Testis (tissue), 2 donors: ENCODE measurements at regions not wholly inside any gene's neighbourhood (a gene's known extent, or its start where the extent isn't known, plus 50 kb on each side); places are given as distances from the start of the nearest gene placed in this dataset.

Experiments used
- DNase-seq: peaks from one replicate; pipeline ENCODE4 v3.0.0-alpha.2; 2019
- H3K27ac ChIP-seq, 2 donors: fragments of 200-600 bp; sonication (generic); one replicate each; pipeline ENCODE4 v1.5.1; 2019
- H3K27me3 ChIP-seq: fragments of 200-600 bp; sonication (generic); one replicate; pipeline ENCODE4 v1.5.1; 2019
- H3K36me3 ChIP-seq: fragments of 200-600 bp; sonication (generic); one replicate; pipeline ENCODE4 v1.5.1; 2017; ENCODE audit warnings: low read depth; ENCODE audit errors: missing control alignments
- H3K4me1 ChIP-seq: fragments of 200-600 bp; sonication (generic); one replicate; pipeline ENCODE4 v1.5.1; 2019
- H3K4me3 ChIP-seq, 2 donors: fragments of 200-600 bp; sonication (generic); one replicate each; pipeline ENCODE4 v1.5.1; 2017 to 2019
- H3K9me3 ChIP-seq: fragments of 200-600 bp; sonication (generic); one replicate; pipeline ENCODE4 v1.5.1; 2017
- POLR2A ChIP-seq: fragments of 450-650 bp; IDR thresholded peaks from one replicate; pipeline ENCODE4 v1.6.1; 2017; ENCODE audit warnings: antibody characterized with exemption, mild to moderate bottlenecking, moderate library complexity
- WGBS, 2 donors: methylation state at CpG; one replicate each; pipeline ENCODE4 v1.1.5; 2018; 5-methylcytosine and 5-hydroxymethylcytosine counted together
- intact Hi-C: fragments of 100-400 bp; cut with DNase I; formaldehyde crosslinking; loops from one replicate; pipeline ENCODE4 v1.15.1; 2023; ENCODE audit warnings: low total_unique reads
- TF ChIP-seq, protein P1 (sequence below), 3 experiments: fragments of 450-650 bp in 2 of 3; fragments of 200-600 bp in 1 of 3; sonication (generic) in 1 of 3; IDR thresholded peaks; one replicate each; pipeline ENCODE4 v1.5.1; 2016 to 2019; ENCODE audit warnings: antibody characterized with exemption in 3 of 3, mild to moderate bottlenecking in 2 of 3, moderate library complexity in 1 of 3

DNA sequence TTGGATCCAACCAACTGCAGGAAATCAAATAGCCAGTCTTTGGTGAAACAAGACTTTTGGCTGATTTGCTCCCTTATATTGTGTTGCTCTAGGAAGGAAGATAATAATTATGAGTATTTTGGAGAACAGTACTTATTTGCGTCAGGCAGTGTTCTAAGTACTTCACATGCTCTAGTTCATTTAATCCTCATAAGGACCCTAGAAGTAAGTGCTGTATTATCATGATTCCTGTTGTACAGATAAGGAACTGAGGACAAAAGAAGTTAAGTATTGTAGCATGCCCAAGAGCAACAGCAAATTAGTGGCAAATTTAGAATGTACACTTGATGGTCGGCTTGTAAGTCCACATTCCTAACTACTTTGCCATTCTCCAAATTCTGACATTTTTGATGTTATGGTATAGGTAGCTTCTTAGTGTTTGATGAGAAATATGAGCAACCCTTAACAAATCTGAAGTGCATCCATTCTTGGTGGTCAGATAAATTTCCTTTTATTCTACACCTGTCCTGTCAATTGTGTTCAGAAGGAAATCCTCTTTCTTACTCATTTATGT is 72.0 kb downstream of the SPRY1 start:
- no peaks in the 10 kb centered on the region for H3K4me1 ChIP-seq
- no peaks in the 10 kb centered on the region for H3K27me3 ChIP-seq
- DNase-seq, result no peak
- intact Hi-C loops, result no loop called here
- H3K4me3 ChIP-seq, result no peak overlapping the region
- 42 to 47% methylated on average over 2 of the region's 2 CpGs for WGBS, 2 donors
- H3K36me3 ChIP-seq, result no peaks in the 10 kb centered on the region
- H3K9me3 ChIP-seq, result no peaks in the 10 kb centered on the region
- TF ChIP-seq, protein P1, sequence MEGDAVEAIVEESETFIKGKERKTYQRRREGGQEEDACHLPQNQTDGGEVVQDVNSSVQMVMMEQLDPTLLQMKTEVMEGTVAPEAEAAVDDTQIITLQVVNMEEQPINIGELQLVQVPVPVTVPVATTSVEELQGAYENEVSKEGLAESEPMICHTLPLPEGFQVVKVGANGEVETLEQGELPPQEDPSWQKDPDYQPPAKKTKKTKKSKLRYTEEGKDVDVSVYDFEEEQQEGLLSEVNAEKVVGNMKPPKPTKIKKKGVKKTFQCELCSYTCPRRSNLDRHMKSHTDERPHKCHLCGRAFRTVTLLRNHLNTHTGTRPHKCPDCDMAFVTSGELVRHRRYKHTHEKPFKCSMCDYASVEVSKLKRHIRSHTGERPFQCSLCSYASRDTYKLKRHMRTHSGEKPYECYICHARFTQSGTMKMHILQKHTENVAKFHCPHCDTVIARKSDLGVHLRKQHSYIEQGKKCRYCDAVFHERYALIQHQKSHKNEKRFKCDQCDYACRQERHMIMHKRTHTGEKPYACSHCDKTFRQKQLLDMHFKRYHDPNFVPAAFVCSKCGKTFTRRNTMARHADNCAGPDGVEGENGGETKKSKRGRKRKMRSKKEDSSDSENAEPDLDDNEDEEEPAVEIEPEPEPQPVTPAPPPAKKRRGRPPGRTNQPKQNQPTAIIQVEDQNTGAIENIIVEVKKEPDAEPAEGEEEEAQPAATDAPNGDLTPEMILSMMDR (IDR thresholded peaks at IDR 0.05), result no peak
- no peak for TF ChIP-seq POLR2A
- H3K27ac ChIP-seq, result no peak overlapping the region

DNA sequence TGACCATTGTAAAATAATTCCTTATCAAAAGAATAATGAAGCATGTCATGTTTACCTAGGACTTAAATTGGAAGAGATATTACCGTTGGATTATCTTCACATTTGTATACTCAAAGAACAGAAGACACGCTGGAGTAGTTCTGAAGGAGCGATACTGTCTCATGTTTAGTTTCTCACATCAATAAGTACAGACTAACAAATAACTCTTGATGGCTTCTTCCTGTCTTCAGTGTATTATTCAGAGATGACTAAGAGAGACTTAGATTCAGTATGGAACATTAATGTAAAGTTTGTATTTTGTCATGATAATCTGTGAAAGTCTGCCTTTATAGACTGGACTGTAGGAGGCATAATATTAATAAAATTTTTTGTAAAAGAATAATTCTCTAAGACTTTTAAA is 72.7 kb downstream of the SPRY1 start:
- H3K9me3 ChIP-seq, result no peaks in the 10 kb centered on the region
- H3K4me1 ChIP-seq, result no peaks in the 10 kb centered on the region
- no peak for TF ChIP-seq POLR2A
- H3K27ac ChIP-seq, result no peak overlapping the region
- 83 to 86% methylated on average over 3 of the region's 3 CpGs for WGBS, 2 donors
- no peak for DNase-seq
- intact Hi-C loops, result no loop called here
- no peaks in the 10 kb centered on the region for H3K36me3 ChIP-seq
- H3K27me3 ChIP-seq, result no peaks in the 10 kb centered on the region
- H3K4me3 ChIP-seq, result no peak overlapping the region

DNA sequence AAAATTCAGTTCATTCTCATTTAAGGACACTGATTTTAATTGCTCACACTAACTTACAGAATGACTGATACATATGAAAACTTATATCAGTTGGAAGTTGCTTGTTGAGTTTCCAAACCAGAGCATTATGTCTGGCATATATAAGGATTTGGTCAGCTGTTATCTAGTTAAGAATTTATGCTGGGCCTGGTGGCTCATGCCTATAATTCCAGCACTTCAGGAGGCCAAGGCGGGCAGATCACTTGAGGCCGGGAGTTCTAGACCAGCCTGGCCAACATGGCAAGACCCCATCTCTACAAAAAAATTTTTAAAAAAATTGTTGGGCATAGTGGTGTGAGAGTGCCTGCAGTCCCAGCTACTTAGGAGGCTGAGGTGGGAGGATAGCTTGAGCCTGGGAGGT is 73.1 kb downstream of the SPRY1 start:
- intact Hi-C loops, result no loop called here
- Histone ChIP-seq H3K36me3 (no peaks in the 10 kb centered on the region), H3K4me3 (no peak overlapping the region), H3K27me3 (no peaks in the 10 kb centered on the region), H3K9me3 (no peaks in the 10 kb centered on the region), H3K27ac (no peak overlapping the region), H3K4me1 (no peaks in the 10 kb centered on the region)
- DNase-seq, result no peak
- WGBS, 2 donors, result 98 to 100% methylated on average over 2 of the region's 2 CpGs
- TF ChIP-seq, protein P1 (IDR thresholded peaks at IDR 0.05), result no peak
- TF ChIP-seq POLR2A, result no peak

DNA sequence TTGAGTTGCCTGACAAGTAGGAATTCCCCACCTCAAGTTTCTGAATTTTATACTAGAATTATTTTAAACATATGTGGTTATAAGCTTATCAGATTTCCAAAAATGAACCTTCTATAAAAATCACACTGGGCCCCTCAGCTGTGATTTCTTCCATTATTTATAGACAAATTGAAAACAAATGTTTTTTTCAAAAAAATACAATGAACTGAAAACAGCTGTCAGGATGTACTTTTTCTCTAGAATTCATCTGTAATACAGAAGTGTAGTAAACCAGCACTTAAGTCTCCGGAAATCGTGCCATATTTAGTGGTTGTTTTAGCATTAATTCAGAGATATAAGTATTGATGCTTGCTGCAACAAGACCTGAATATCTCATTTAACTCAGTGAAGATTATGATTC is 74.0 kb downstream of the SPRY1 start:
- WGBS, 2 donors, result 96 to 99% methylated on average over 2 of the region's 2 CpGs
- no peak overlapping the region for H3K4me3 ChIP-seq
- H3K27me3 ChIP-seq, result no peaks in the 10 kb centered on the region
- no peaks in the 10 kb centered on the region for H3K9me3 ChIP-seq
- TF ChIP-seq POLR2A, result no peak
- TF ChIP-seq, protein P1 (IDR thresholded peaks at IDR 0.05), result no peak
- no peak overlapping the region for H3K27ac ChIP-seq
- DNase-seq, result no peak
- H3K4me1 ChIP-seq, result no peaks in the 10 kb centered on the region
- intact Hi-C loops, result no loop called here
- H3K36me3 ChIP-seq, result no peaks in the 10 kb centered on the region

DNA sequence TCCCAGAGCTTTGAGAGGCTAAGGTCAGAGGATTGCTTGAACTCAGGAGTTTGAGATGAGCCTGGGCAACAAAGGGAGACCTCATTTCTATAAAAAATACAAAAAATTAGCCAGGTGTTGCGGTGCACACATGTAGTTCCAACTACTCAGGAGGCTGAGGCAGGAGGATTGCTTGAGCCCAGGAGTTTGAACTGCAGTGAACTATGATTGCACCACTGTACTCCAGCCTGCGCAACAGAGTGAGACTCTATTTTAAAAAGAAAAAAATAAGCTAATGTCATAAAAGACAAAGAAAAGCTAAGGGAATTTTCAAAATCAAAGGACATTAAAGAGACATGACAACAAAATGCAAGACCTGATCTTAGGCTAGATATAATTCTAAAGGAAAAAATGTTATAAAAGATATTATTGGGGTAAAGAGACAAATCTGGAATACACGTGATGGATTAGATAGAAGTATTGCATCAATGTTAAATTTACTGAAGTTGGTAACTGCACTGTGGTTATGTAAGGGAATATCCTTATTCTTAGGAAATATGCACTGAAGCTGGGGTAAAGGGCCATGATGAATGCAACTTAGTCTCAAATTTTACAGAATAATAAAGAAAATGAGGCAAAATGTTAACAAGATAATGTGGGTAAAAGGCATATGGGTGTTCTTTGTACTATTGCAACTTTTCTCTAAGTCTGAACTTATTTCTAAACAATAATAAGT is 75.2 kb downstream of the SPRY1 start:
- TF ChIP-seq, protein P1 (IDR thresholded peaks at IDR 0.05), result no peak
- no peak for TF ChIP-seq POLR2A
- Histone ChIP-seq H3K27ac (no peak overlapping the region), H3K4me1 (no peaks in the 10 kb centered on the region), H3K4me3 (no peak overlapping the region), H3K27me3 (no peaks in the 10 kb centered on the region), H3K9me3 (no peaks in the 10 kb centered on the region), H3K36me3 (no peaks in the 10 kb centered on the region)
- intact Hi-C loops, result no loop called here
- 49 to 89% methylated on average over 3 of the region's 3 CpGs for WGBS, 2 donors
- DNase-seq, result no peak
